ENCODE measurements at regions not wholly inside any gene's neighbourhood (a gene's known extent, or its start where the extent isn't known, plus 50 kb on each side); places are given as distances from the start of the nearest gene placed in this dataset.

DNA sequence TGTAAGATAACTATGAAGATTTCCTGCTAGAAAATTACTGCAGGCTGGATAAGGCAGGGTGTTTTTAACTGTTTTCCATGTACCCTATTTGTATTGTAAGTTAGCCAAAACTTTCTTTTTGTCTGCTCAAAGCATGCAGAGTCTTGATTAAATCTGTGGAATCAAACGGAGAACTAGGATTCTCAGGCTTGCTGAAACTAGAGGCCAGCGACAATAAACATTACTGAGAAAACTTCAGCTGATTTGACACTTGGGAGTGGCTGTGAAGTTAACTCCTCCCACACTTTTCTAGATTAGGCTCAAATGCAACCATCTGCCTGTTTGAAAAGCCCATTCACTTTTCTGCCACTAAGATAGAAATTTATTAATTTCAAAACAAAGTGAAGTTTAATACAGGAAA, 153.2 kb upstream of the FRMD4B start:
- TF ChIP-seq POLR2AphosphoS5 (IDR thresholded peaks at IDR 0.05; ENCODE audit: insufficient read depth, low read depth, low read length) (no peak), JUN (IDR thresholded peaks at IDR 0.05; ENCODE audit: borderline replicate concordance, insufficient read depth, insufficient read length, low read depth) (no peak), POLR2A (IDR thresholded peaks at IDR 0.05; ENCODE audit: low read depth, low read length) (no peak)
- TF ChIP-seq, protein P1, sequence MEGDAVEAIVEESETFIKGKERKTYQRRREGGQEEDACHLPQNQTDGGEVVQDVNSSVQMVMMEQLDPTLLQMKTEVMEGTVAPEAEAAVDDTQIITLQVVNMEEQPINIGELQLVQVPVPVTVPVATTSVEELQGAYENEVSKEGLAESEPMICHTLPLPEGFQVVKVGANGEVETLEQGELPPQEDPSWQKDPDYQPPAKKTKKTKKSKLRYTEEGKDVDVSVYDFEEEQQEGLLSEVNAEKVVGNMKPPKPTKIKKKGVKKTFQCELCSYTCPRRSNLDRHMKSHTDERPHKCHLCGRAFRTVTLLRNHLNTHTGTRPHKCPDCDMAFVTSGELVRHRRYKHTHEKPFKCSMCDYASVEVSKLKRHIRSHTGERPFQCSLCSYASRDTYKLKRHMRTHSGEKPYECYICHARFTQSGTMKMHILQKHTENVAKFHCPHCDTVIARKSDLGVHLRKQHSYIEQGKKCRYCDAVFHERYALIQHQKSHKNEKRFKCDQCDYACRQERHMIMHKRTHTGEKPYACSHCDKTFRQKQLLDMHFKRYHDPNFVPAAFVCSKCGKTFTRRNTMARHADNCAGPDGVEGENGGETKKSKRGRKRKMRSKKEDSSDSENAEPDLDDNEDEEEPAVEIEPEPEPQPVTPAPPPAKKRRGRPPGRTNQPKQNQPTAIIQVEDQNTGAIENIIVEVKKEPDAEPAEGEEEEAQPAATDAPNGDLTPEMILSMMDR (IDR thresholded peaks at IDR 0.05; ENCODE audit: extremely low read depth in 1 of 2, insufficient read depth in 1 of 2, low read depth in 1 of 2, low read length in 2 of 2), result no peak

Measured in endothelial cell of umbilical vein (primary cell).